NCI-H82 (cell line): ENCODE measurements at regions not wholly inside any gene's neighbourhood (a gene's known extent, or its start where the extent isn't known, plus 50 kb on each side); places are given as distances from the start of the nearest gene placed in this dataset.
A peak's percentile ranks its signal among the peaks of the same experiment; 100 is the strongest.
"Not testable (repeated sequence)": the region's sequence is repeated elsewhere in the genome, so short reads cannot be mapped to it uniquely, and the experiment has no call there.

ENCODE experiments used
- DNase-seq: peaks from one replicate; lab custom pipeline; 2025; lab: John Stamatoyannopoulos, UW

GRCh38 chr2:203585516-203585915 is 50.4 kb upstream of the RAPH1 start:
- DNase-seq = peak; percentile 67

- DNase-seq = no peak
These were observed 51.1 kb upstream of the RAPH1 start for GRCh38 chr2:203586206-203586605.

GRCh38 chr2:203586696-203587095 is 51.6 kb upstream of the RAPH1 start:
- DNase-seq = no peak

- DNase-seq = no peak
These were observed 55.4 kb upstream of the RAPH1 start for GRCh38 chr2:203590496-203590895.

- no peak for DNase-seq
These were observed 56.5 kb upstream of the RAPH1 start for GRCh38 chr2:203591642-203592041.

- no peak for DNase-seq
These were observed 57.4 kb upstream of the RAPH1 start for GRCh38 chr2:203592470-203592869.

- no peak for DNase-seq
These were observed 59.4 kb upstream of the RAPH1 start for GRCh38 chr2:203594541-203594940.

- no peak for DNase-seq
These were observed 61.1 kb upstream of the RAPH1 start for GRCh38 chr2:203596183-203596582.

GRCh38 chr2:203599509-203599908 is 64.4 kb upstream of the RAPH1 start:
- DNase-seq = no peak

- no peak for DNase-seq
These were observed 65.2 kb upstream of the RAPH1 start for GRCh38 chr2:203600286-203600685.

- DNase-seq = peak; percentile 22
These were observed 68.6 kb upstream of the RAPH1 start for GRCh38 chr2:203603456-203604389.

- no peak for DNase-seq
These were observed 70.2 kb upstream of the RAPH1 start for GRCh38 chr2:203605302-203605701.

- DNase-seq = no peak
These were observed 71.0 kb upstream of the RAPH1 start for GRCh38 chr2:203606051-203606450.

- no peak for DNase-seq
These were observed 75.5 kb upstream of the RAPH1 start for GRCh38 chr2:203610558-203610957.

- no peak for DNase-seq
These were observed 77.1 kb upstream of the RAPH1 start for GRCh38 chr2:203612246-203612645.

GRCh38 chr2:203619267-203619878 is 84.3 kb upstream of the RAPH1 start:
- DNase-seq = no peak

GRCh38 chr2:203621981-203622515 is 84.4 kb upstream of the CD28 start:
- DNase-seq = no peak

- peak; percentile 51 for DNase-seq
These were observed 83.3 kb upstream of the CD28 start for GRCh38 chr2:203623096-203623495.

GRCh38 chr2:203623661-203624060 is 82.8 kb upstream of the CD28 start:
- DNase-seq = no peak

GRCh38 chr2:203625701-203626100 is 80.7 kb upstream of the CD28 start:
- DNase-seq = no peak

- DNase-seq = not testable (repeated sequence)
These were observed 80.2 kb upstream of the CD28 start for GRCh38 chr2:203626247-203626646.

GRCh38 chr2:203626952-203627681 is 79.3 kb upstream of the CD28 start:
- DNase-seq = no peak
